ENCODE measurements at regions not wholly inside any gene's neighbourhood (a gene's known extent, or its start where the extent isn't known, plus 50 kb on each side); places are given as distances from the start of the nearest gene placed in this dataset.
"Not testable (repeated sequence)": the region's sequence is repeated elsewhere in the genome, so short reads cannot be mapped to it uniquely, and the experiment has no call there.

- no peak overlapping the region for H3K27ac ChIP-seq
- TF ChIP-seq CTCF (IDR thresholded peaks at IDR 0.05; ENCODE audit: low read depth, low read length, missing control alignments) = no peak
- in situ Hi-C loops (cut with HindIII; ENCODE audit: low pct_ligation_motif_present, low sequenced_read_pairs) = no loop called here
Observed at GRCh38 chr12:131273291-131273845, 319.7 kb downstream of the ADGRD1 start.

GRCh38 chr12:131274061-131274460 lies 320.4 kb downstream of the ADGRD1 start:
- H3K27ac ChIP-seq = no peak overlapping the region
- TF ChIP-seq CTCF (IDR thresholded peaks at IDR 0.05; ENCODE audit: low read depth, low read length, missing control alignments) = no peak
- no peak overlapping the region for H3K4me3 ChIP-seq (ENCODE audit: low read depth, low read length)
- in situ Hi-C loops (cut with HindIII; ENCODE audit: low pct_ligation_motif_present, low sequenced_read_pairs) = no loop called here
- H3K27me3 ChIP-seq (replicated peaks) = no peaks in the 10 kb centered on the region
- H3K36me3 ChIP-seq (replicated peaks) = no peaks in the 10 kb centered on the region
- DNase-seq = no peak

More at GRCh38 chr12:131273291-131273845, 319.7 kb downstream of the ADGRD1 start:
- H3K36me3 ChIP-seq (replicated peaks) = no peaks in the 10 kb centered on the region
- no peak overlapping the region for H3K4me3 ChIP-seq (ENCODE audit: low read depth, low read length)
- H3K27me3 ChIP-seq (replicated peaks) = no peaks in the 10 kb centered on the region
- DNase-seq = no peak

GRCh38 chr12:131274906-131275305 lies 321.2 kb downstream of the ADGRD1 start:
- Histone ChIP-seq H3K4me3 (ENCODE audit: low read depth, low read length) (no peak overlapping the region), H3K36me3 (replicated peaks) (no peaks in the 10 kb centered on the region), H3K27me3 (replicated peaks) (no peaks in the 10 kb centered on the region), H3K27ac (no peak overlapping the region)
- in situ Hi-C loops (cut with HindIII; ENCODE audit: low pct_ligation_motif_present, low sequenced_read_pairs) = no loop called here
- no peak for TF ChIP-seq CTCF (IDR thresholded peaks at IDR 0.05; ENCODE audit: low read depth, low read length, missing control alignments)
- DNase-seq = no peak

GRCh38 chr12:131275824-131276223 lies 322.1 kb downstream of the ADGRD1 start:
- DNase-seq = no peak
- Histone ChIP-seq H3K4me3 (ENCODE audit: low read depth, low read length) (no peak overlapping the region), H3K36me3 (replicated peaks) (no peaks in the 10 kb centered on the region), H3K27ac (no peak overlapping the region), H3K27me3 (replicated peaks) (no peaks in the 10 kb centered on the region)
- TF ChIP-seq CTCF (IDR thresholded peaks at IDR 0.05; ENCODE audit: low read depth, low read length, missing control alignments) = no peak
- in situ Hi-C loops (cut with HindIII; ENCODE audit: low pct_ligation_motif_present, low sequenced_read_pairs) = no loop called here

GRCh38 chr12:131276501-131277185 lies 322.9 kb downstream of the ADGRD1 start:
- TF ChIP-seq CTCF (IDR thresholded peaks at IDR 0.05; ENCODE audit: low read depth, low read length, missing control alignments) = no peak
- H3K27ac ChIP-seq = no peak overlapping the region
- no peak overlapping the region for H3K4me3 ChIP-seq (ENCODE audit: low read depth, low read length)
- no peak for DNase-seq
- H3K27me3 ChIP-seq (replicated peaks) = no peaks in the 10 kb centered on the region
- in situ Hi-C loops (cut with HindIII; ENCODE audit: low pct_ligation_motif_present, low sequenced_read_pairs) = no loop called here
- no peaks in the 10 kb centered on the region for H3K36me3 ChIP-seq (replicated peaks)

- H3K27ac ChIP-seq; DNase-seq; H3K27me3 ChIP-seq (replicated peaks); H3K36me3 ChIP-seq (replicated peaks); H3K4me3 ChIP-seq (ENCODE audit: low read depth, low read length); in situ Hi-C loops (cut with HindIII; ENCODE audit: low pct_ligation_motif_present, low sequenced_read_pairs): not testable (repeated sequence)
Observed at GRCh38 chr12:131277186-131278091, 323.7 kb downstream of the ADGRD1 start.

GRCh38 chr12:131278451-131279115 lies 324.9 kb downstream of the ADGRD1 start:
- in situ Hi-C loops (cut with HindIII; ENCODE audit: low pct_ligation_motif_present, low sequenced_read_pairs) = not testable (repeated sequence)

More at GRCh38 chr12:131278451-131279115, 324.9 kb downstream of the ADGRD1 start:
- H3K27ac ChIP-seq; H3K4me3 ChIP-seq (ENCODE audit: low read depth, low read length); H3K27me3 ChIP-seq (replicated peaks); H3K36me3 ChIP-seq (replicated peaks); DNase-seq: not testable (repeated sequence)

Data from brain microvascular endothelial cell (primary cell).